CD14-positive monocyte (primary cell): ENCODE measurements at regions not wholly inside any gene's neighbourhood (a gene's known extent, or its start where the extent isn't known, plus 50 kb on each side); places are given as distances from the start of the nearest gene placed in this dataset.
A peak's percentile ranks its signal among the peaks of the same experiment; 100 is the strongest.

Source experiments
- DNase-seq, 3 donors: peaks; one replicate each; pipeline ENCODE4 v3.0.0-alpha.2; 2011 to 2022
- H2AFZ ChIP-seq: 2 replicates; pipeline ENCODE4 v1.6.0; 2012; ENCODE audit warnings: mild to moderate bottlenecking, low read depth, low read length, inconsistent platforms; ENCODE audit not compliant: insufficient read depth, poor library complexity, severe bottlenecking
- H3K27ac ChIP-seq, 2 donors: 1 replicate in 1 of 2; 2 replicates in 1 of 2; pipeline ENCODE4 v1.5.1; 2012 to 2013; ENCODE audit warnings: low read length in 2 of 2, control low read depth in 1 of 2, inconsistent platforms in 1 of 2, low read depth in 1 of 2, mild to moderate bottlenecking in 1 of 2
- H3K27me3 ChIP-seq, 2 donors: one replicate each; pipeline versions ENCODE4 v1.6.0 to v1.6.1; 2011 to 2013; ENCODE audit warnings: low read length in 2 of 2; ENCODE audit not compliant: control insufficient read depth in 2 of 2, insufficient read depth in 2 of 2
- H3K36me3 ChIP-seq, 2 donors: replicated peaks in 1 of 2; 1 replicate in 1 of 2; 2 replicates in 1 of 2; pipeline versions ENCODE4 v1.5.1 to v1.6.1; 2012 to 2013; ENCODE audit warnings: low read length in 2 of 2, control low read depth in 1 of 2, inconsistent platforms in 1 of 2, mild to moderate bottlenecking in 1 of 2; ENCODE audit not compliant: insufficient read depth in 2 of 2, control insufficient read depth in 1 of 2
- H3K4me1 ChIP-seq, 2 donors: 1 replicate in 1 of 2; 2 replicates in 1 of 2; pipeline versions ENCODE4 v1.5.1 to v1.6.1; 2012 to 2013; ENCODE audit warnings: low read length in 2 of 2, control low read depth in 1 of 2, inconsistent platforms in 1 of 2, mild to moderate bottlenecking in 1 of 2, moderate library complexity in 1 of 2; ENCODE audit not compliant: insufficient read depth in 2 of 2, control insufficient read depth in 1 of 2
- H3K4me2 ChIP-seq: replicated peaks from 2 replicates; pipeline ENCODE3; 2012; ENCODE audit warnings: low read length, moderate library complexity, mild to moderate bottlenecking; ENCODE audit not compliant: poor library complexity, severe bottlenecking; ENCODE audit errors: extremely low read depth
- H3K4me3 ChIP-seq, 3 experiments: fragments of 200-600 bp in 1 of 3; sonication (generic) in 1 of 3; replicated peaks in 1 of 3; 1 replicate in 2 of 3; 2 replicates in 1 of 3; pipeline ENCODE4 v1.5.1; 2011 to 2013; ENCODE audit warnings: low read length in 3 of 3, mild to moderate bottlenecking in 3 of 3, control low read depth in 2 of 3, low read depth in 2 of 3, inconsistent platforms in 1 of 3, moderate library complexity in 1 of 3
- H3K79me2 ChIP-seq: 2 replicates; pipeline ENCODE4 v1.6.0; 2012; ENCODE audit warnings: mild to moderate bottlenecking, control low read depth, inconsistent platforms, low read length, moderate library complexity; ENCODE audit not compliant: insufficient read depth
- H3K9ac ChIP-seq: 2 replicates; pipeline ENCODE4 v1.6.0; 2017; ENCODE audit warnings: low read length, mild to moderate bottlenecking; ENCODE audit not compliant: insufficient read depth, poor library complexity, severe bottlenecking
- H3K9me3 ChIP-seq, 2 donors: replicated peaks in 1 of 2; 1 replicate in 1 of 2; 2 replicates in 1 of 2; pipeline versions ENCODE4 v1.5.1 to v1.6.1; 2012 to 2013; ENCODE audit warnings: low read length in 2 of 2, control low read depth in 1 of 2; ENCODE audit not compliant: control insufficient read depth in 1 of 2, insufficient read depth in 1 of 2
- H4K20me1 ChIP-seq: 2 replicates; pipeline ENCODE4 v1.6.0; 2012; ENCODE audit warnings: mild to moderate bottlenecking, low read length, control low read depth, moderate library complexity; ENCODE audit not compliant: insufficient read depth
- H3K27ac Mint-ChIP-seq, 7 donors: one replicate each; pipeline ENCODE4 v1.8.0; 2020; ENCODE audit warnings: mild to moderate bottlenecking in 7 of 7, mixed read lengths in 7 of 7, moderate library complexity in 6 of 7, inconsistent platforms in 2 of 7
- H3K27me3 Mint-ChIP-seq, 3 donors: one replicate each; pipeline ENCODE4 v1.8.0; 2021 to 2022; ENCODE audit warnings: low read depth in 3 of 3, mild to moderate bottlenecking in 3 of 3, mixed read lengths in 3 of 3, moderate library complexity in 3 of 3, inconsistent platforms in 1 of 3
- H3K36me3 Mint-ChIP-seq, 2 donors: one replicate each; pipeline ENCODE4 v1.8.0; 2020; ENCODE audit warnings: mixed read lengths in 2 of 2, inconsistent platforms in 1 of 2, mild to moderate bottlenecking in 1 of 2
- H3K4me1 Mint-ChIP-seq: one replicate; pipeline ENCODE4 v1.8.0; 2020; ENCODE audit warnings: mild to moderate bottlenecking, mixed read lengths
- H3K4me3 Mint-ChIP-seq, 2 donors: one replicate each; pipeline ENCODE4 v1.8.0; 2020; ENCODE audit warnings: mild to moderate bottlenecking in 2 of 2, mixed read lengths in 2 of 2, moderate library complexity in 1 of 2
- H3K9me3 Mint-ChIP-seq, 7 donors: one replicate each; pipeline ENCODE4 v1.8.0; 2020 to 2022; ENCODE audit warnings: mixed read lengths in 7 of 7, mild to moderate bottlenecking in 6 of 7, moderate library complexity in 6 of 7, inconsistent platforms in 2 of 7
- CTCF ChIP-seq: fragments of 200-600 bp; IDR thresholded peaks from one replicate; pipeline ENCODE4 v1.8.0; 2022; ENCODE audit warnings: antibody characterized with exemption, mild to moderate bottlenecking
- WGBS: methylation state at CpG from one replicate; pipeline ENCODE4 v1.1.5; 2013; ENCODE audit warnings: missing lambda C conversion rate; ENCODE audit not compliant: insufficient coverage; 5-methylcytosine and 5-hydroxymethylcytosine counted together
- intact Hi-C, 2 donors: fragments of 100-400 bp; cut with micrococcal nuclease; formaldehyde crosslinking; loops; one replicate each; pipeline versions ENCODE4 v1.15.0 to v1.15.1; 2023

GRCh38 chr13:105921711-105922110 is 613.8 kb downstream of the EFNB2 start:
- Histone ChIP-seq H3K27ac (no peak overlapping the region), H2AFZ (no peak overlapping the region), H3K79me2 (no peaks in the 10 kb centered on the region), H3K9ac (no peak overlapping the region), H3K4me1 (no peaks in the 10 kb centered on the region), H3K9me3 (no peaks in the 10 kb centered on the region), H3K4me3 (no peak overlapping the region), H3K36me3 (no peaks in the 10 kb centered on the region), H3K4me2 (no peak overlapping the region), H3K27me3 (no peaks in the 10 kb centered on the region), H4K20me1 (no peaks in the 10 kb centered on the region)
- Mint-ChIP-seq H3K27me3 (no peaks in the 10 kb centered on the region), H3K9me3 (peaks cover 3 to 9% (median 6%) of the 10 kb centered on the region in 7 donors), H3K27ac (no peak overlapping the region), H3K36me3 (no peaks in the 10 kb centered on the region), H3K4me1 (no peaks in the 10 kb centered on the region), H3K4me3 (no peak overlapping the region)
- no peak for TF ChIP-seq CTCF
- no peak for DNase-seq
- 67% methylated on average over 1 of the region's 3 CpGs for WGBS
- intact Hi-C loops, result no loop called here

- no peak overlapping the region for H3K4me2 ChIP-seq
- no peaks in the 10 kb centered on the region for H3K9me3 ChIP-seq
- no peak overlapping the region for H2AFZ ChIP-seq
- Mint-ChIP-seq H3K27me3 (no peaks in the 10 kb centered on the region), H3K4me1 (no peaks in the 10 kb centered on the region), H3K27ac (no peak overlapping the region), H3K9me3 (peaks cover 2 to 9% (median 6%) of the 10 kb centered on the region in 7 donors), H3K36me3 (no peaks in the 10 kb centered on the region), H3K4me3 (no peak overlapping the region)
- no peak overlapping the region for H3K9ac ChIP-seq
- no peaks in the 10 kb centered on the region for H3K36me3 ChIP-seq
- no peak overlapping the region for H3K27ac ChIP-seq
- no peaks in the 10 kb centered on the region for H3K4me1 ChIP-seq
- H3K4me3 ChIP-seq, result no peak overlapping the region
- H4K20me1 ChIP-seq, result no peaks in the 10 kb centered on the region
- TF ChIP-seq CTCF, result no peak
- 75% methylated on average over 2 of the region's 4 CpGs for WGBS
- intact Hi-C loops, result no loop called here
- no peaks in the 10 kb centered on the region for H3K79me2 ChIP-seq
- no peaks in the 10 kb centered on the region for H3K27me3 ChIP-seq
- DNase-seq, result peak in 1 of 3 donors; percentile 11
Measured at GRCh38 chr13:105920370-105920769, 615.1 kb downstream of the EFNB2 start.
